Thoracic aorta (tissue), 2 donors: ENCODE measurements at regions not wholly inside any gene's neighbourhood (a gene's known extent, or its start where the extent isn't known, plus 50 kb on each side); places are given as distances from the start of the nearest gene placed in this dataset.

Source experiments
- ATAC-seq: fragments of 150-250 bp; one replicate; pipeline ENCODE4 v1.8.0; 2017; ENCODE audit warnings: low read depth; ENCODE audit not compliant: insufficient number of reproducible peaks, low FRiP score
- DNase-seq: peaks from one replicate; pipeline ENCODE4 v3.0.0-alpha.2; 2020; ENCODE audit warnings: low spot score
- H3K27ac ChIP-seq, 2 donors: fragments of 200-600 bp; sonication (generic); 1 replicate in 1 of 2; 2 replicates in 1 of 2; pipeline ENCODE4 v1.5.1; 2016; ENCODE audit warnings: mild to moderate bottlenecking in 2 of 2, moderate library complexity in 2 of 2
- H3K27me3 ChIP-seq: fragments of 200-600 bp; sonication (generic); replicated peaks from 2 replicates; pipeline ENCODE4 v1.6.0; 2016; ENCODE audit warnings: mild to moderate bottlenecking; ENCODE audit not compliant: insufficient read depth
- H3K36me3 ChIP-seq: fragments of 200-600 bp; sonication (generic); one replicate; pipeline ENCODE4 v1.5.1; 2016
- H3K4me1 ChIP-seq, 2 donors: fragments of 200-600 bp; sonication (generic); 1 replicate in 1 of 2; 2 replicates in 1 of 2; pipeline versions ENCODE4 v1.5.1 to v1.6.0; 2016; ENCODE audit warnings: low read depth in 2 of 2, mild to moderate bottlenecking in 1 of 2; ENCODE audit not compliant: control insufficient read depth in 1 of 2
- H3K4me3 ChIP-seq: fragments of 200-600 bp; sonication (generic); 2 replicates; pipeline ENCODE4 v1.5.1; 2016; ENCODE audit warnings: mild to moderate bottlenecking
- H3K9me3 ChIP-seq: fragments of 200-600 bp; sonication (generic); 2 replicates; pipeline ENCODE4 v1.5.1; 2016
- TF ChIP-seq, protein P1 (sequence below): fragments of 200-600 bp; sonication (generic); IDR thresholded peaks from one replicate; pipeline ENCODE4 v1.5.1; 2019; ENCODE audit warnings: antibody characterized with exemption

DNA sequence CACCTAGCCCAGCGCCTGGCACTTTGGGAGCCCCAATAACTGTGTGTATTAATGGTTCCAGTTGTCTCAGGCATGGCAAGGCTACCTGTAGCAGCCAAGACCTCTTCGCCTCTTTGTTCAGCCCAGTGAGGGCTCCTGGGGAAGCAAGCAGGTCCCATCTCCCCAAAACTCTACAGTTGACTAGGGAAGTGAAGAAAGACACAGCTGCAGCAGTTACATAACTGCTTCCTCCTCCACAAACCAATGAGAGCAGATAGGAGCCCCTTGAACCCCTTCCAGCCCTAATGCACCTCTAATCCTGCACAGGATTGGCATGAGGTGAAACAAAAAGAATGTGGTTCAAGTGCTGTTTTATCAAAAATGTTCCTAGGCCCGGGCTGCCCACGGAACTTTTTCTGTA, 100.5 kb downstream of the SYF2 start:
- Histone ChIP-seq H3K27me3 (no peaks in the 10 kb centered on the region), H3K9me3 (no peaks in the 10 kb centered on the region), H3K4me1 (no peaks in the 10 kb centered on the region), H3K4me3 (no peak overlapping the region), H3K27ac (no peak overlapping the region), H3K36me3 (no peaks in the 10 kb centered on the region)
- ATAC-seq: no peak
- no peak for DNase-seq
- TF ChIP-seq, protein P1, sequence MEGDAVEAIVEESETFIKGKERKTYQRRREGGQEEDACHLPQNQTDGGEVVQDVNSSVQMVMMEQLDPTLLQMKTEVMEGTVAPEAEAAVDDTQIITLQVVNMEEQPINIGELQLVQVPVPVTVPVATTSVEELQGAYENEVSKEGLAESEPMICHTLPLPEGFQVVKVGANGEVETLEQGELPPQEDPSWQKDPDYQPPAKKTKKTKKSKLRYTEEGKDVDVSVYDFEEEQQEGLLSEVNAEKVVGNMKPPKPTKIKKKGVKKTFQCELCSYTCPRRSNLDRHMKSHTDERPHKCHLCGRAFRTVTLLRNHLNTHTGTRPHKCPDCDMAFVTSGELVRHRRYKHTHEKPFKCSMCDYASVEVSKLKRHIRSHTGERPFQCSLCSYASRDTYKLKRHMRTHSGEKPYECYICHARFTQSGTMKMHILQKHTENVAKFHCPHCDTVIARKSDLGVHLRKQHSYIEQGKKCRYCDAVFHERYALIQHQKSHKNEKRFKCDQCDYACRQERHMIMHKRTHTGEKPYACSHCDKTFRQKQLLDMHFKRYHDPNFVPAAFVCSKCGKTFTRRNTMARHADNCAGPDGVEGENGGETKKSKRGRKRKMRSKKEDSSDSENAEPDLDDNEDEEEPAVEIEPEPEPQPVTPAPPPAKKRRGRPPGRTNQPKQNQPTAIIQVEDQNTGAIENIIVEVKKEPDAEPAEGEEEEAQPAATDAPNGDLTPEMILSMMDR: no peak

DNA sequence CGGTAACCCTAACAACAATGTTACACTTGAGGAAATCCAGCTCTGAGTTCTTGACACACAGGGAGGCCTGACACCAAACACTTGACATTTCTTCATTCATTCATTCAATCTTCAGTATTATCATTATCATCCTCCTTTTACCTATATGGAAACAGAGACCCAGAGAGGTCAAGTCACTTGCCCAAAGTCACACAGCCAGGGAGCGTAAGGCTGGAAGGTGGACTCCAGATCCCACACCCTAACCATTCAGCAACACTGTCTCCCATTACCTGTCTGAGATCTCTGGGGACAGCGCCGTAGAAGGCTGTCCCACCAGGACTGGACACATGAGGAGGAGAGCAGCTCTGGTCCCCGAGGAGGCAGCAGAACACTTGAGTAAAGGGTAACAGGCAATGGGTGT, 101.4 kb downstream of the SYF2 start:
- DNase-seq: no peak
- H3K27ac ChIP-seq: no peak overlapping the region
- no peaks in the 10 kb centered on the region for H3K9me3 ChIP-seq
- ATAC-seq: no peak
- H3K4me1 ChIP-seq: no peaks in the 10 kb centered on the region
- TF ChIP-seq, protein P1: no peak
- no peak overlapping the region for H3K4me3 ChIP-seq
- H3K36me3 ChIP-seq: no peaks in the 10 kb centered on the region
- no peaks in the 10 kb centered on the region for H3K27me3 ChIP-seq

DNA sequence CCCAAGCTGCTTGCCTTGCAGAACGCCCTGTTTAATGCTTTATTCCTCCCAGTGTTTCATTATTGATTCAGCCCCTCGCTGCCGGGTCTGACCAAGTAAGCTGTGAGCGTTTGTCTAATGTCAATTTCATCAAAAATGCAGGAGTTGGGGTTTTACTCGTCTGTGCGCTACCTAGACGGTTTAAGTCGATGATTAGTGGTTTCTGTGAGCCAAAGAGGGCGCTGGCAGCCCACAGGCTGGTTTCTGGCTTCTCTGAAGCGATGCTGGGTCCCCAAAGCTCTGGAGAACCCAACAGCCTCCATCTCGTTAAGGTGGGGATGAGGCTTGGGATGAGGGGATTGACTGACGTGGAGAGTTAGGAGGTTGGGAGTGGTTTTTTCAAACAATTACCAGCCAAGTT, 102.9 kb downstream of the SYF2 start:
- Histone ChIP-seq H3K27ac (no peak overlapping the region), H3K9me3 (no peaks in the 10 kb centered on the region), H3K4me1 (no peaks in the 10 kb centered on the region), H3K27me3 (no peaks in the 10 kb centered on the region), H3K4me3 (no peak overlapping the region), H3K36me3 (no peaks in the 10 kb centered on the region)
- DNase-seq: no peak
- TF ChIP-seq, protein P1: no peak
- ATAC-seq: no peak

DNA sequence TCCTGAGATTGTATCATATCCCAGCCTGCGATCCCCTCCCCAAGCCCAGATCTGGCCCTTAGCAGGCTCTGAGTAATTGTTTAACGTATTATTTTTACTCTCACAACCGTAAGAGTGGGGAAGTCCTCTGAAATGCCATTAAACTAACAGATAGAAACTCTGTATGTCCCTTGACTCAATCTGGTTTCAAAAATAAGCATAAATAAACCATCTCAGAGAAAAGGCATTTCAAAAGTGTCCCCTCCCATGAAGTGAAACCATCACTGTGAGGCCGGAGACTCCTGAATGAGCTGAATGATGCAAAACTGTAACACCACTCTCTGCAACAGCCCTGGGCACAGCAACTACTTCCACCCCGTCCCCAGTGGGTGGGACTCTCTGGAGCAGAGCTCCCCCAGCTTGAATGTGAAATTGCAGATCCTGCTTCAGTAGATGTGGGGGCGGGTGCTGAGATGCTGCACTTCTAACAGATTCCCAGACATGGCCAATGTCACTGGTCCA, 104.1 kb downstream of the SYF2 start:
- no peaks in the 10 kb centered on the region for H3K36me3 ChIP-seq
- H3K9me3 ChIP-seq: no peaks in the 10 kb centered on the region
- no peaks in the 10 kb centered on the region for H3K27me3 ChIP-seq
- DNase-seq (no peak), ATAC-seq (no peak)
- H3K27ac ChIP-seq: no peak overlapping the region
- H3K4me1 ChIP-seq: no peaks in the 10 kb centered on the region
- no peak overlapping the region for H3K4me3 ChIP-seq
- TF ChIP-seq, protein P1: no peak

DNA sequence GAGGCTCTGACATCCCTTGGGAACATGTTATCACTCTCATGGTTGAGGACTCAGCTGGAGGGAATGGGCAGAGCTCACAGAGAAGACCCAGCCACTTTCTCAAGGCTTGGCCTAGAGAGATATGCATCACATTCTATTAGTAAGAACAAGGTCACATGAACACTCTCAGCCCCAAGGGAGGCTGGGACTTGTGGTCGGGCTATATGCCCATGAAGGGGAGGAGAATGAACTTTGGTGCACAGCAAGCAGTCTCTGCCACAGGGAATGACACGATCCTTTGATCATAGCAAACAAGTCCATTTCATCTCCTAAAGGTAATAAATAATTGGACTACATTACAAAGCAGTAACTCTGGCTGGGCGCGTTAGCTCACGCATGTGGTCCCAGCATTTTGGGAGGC, 105.7 kb downstream of the SYF2 start:
- no peak overlapping the region for H3K4me3 ChIP-seq
- DNase-seq (no peak), ATAC-seq (no peak)
- no peaks in the 10 kb centered on the region for H3K4me1 ChIP-seq
- TF ChIP-seq, protein P1: no peak
- no peak overlapping the region for H3K27ac ChIP-seq
- no peaks in the 10 kb centered on the region for H3K27me3 ChIP-seq
- no peaks in the 10 kb centered on the region for H3K9me3 ChIP-seq
- H3K36me3 ChIP-seq: no peaks in the 10 kb centered on the region
